OCI-LY7 (cell line): ENCODE measurements at regions not wholly inside any gene's neighbourhood (a gene's known extent, or its start where the extent isn't known, plus 50 kb on each side); places are given as distances from the start of the nearest gene placed in this dataset.

Source experiments
- CTCF ChIP-seq: fragments of 200-600 bp; sonication (generic); conservative IDR thresholded peaks from 2 replicates; pipeline ENCODE4 v1.5.1; 2014; ENCODE audit warnings: mild to moderate bottlenecking, antibody characterized with exemption, low read length, moderate library complexity, mixed read lengths
- EZH2phosphoT487 ChIP-seq: fragments of 200-600 bp; sonication (generic); IDR thresholded peaks from 2 replicates; pipeline ENCODE4 v1.6.1; 2018; ENCODE audit warnings: low read depth, borderline replicate concordance, mild to moderate bottlenecking, mixed run types, antibody characterized with exemption, low read length, moderate library complexity, mixed read lengths

DNA sequence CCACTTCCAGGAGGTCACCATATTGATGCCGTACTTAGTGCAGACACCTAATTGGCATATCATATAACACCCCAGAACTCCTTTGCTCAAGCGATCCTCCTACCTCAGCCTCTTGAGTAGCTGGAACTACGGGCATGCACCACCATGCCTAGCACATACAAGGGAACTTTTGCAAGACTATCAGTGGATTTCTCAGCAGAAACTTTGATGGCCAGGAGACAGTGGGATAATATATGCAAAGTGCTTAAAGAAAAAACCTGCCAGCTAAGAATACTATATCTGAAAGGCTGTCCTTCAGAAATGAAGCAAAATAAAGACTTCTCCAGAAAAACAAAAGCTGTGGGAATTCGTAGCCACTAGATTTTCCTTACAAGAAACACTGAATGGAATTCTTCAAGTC is 387.1 kb downstream of the DHX35 start:
- TF ChIP-seq CTCF: no peak
- no peak for TF ChIP-seq EZH2phosphoT487
